Left lung (tissue), 4 donors: ENCODE measurements at regions not wholly inside any gene's neighbourhood (a gene's known extent, or its start where the extent isn't known, plus 50 kb on each side); places are given as distances from the start of the nearest gene placed in this dataset.
"Not testable (repeated sequence)": the region's sequence is repeated elsewhere in the genome, so short reads cannot be mapped to it uniquely, and the experiment has no call there.

Experiments used
- ATAC-seq: fragments of 200-7000 bp; cut with Tn5 transposase; one replicate; pipeline ENCODE4 v1.9.1; 2020; ENCODE audit warnings: moderate library complexity
- DNase-seq, 4 donors: peaks; one replicate each; pipeline ENCODE4 v3.0.0-alpha.2; 2013 to 2020
- H3K27ac ChIP-seq, 2 donors: fragments of 200-600 bp; sonication (generic) in 1 of 2; one replicate each; pipeline versions ENCODE4 v1.5.0 to v1.8.0; 2020 to 2021
- H3K27me3 ChIP-seq, 2 donors: fragments of 200-600 bp; sonication (generic) in 1 of 2; one replicate each; pipeline versions ENCODE4 v1.5.0 to v1.8.0; 2020 to 2021
- H3K36me3 ChIP-seq, 2 donors: fragments of 200-600 bp; sonication (generic) in 1 of 2; one replicate each; pipeline versions ENCODE4 v1.5.0 to v1.8.0; 2020 to 2021
- H3K4me1 ChIP-seq, 2 donors: fragments of 200-600 bp; one replicate each; pipeline ENCODE4 v1.8.0; 2021
- H3K4me3 ChIP-seq, 2 donors: fragments of 200-600 bp; sonication (generic) in 1 of 2; one replicate each; pipeline versions ENCODE4 v1.5.0 to v1.8.0; 2020 to 2021; ENCODE audit warnings: mild to moderate bottlenecking in 1 of 2
- H3K9me3 ChIP-seq, 2 donors: fragments of 200-600 bp; sonication (generic) in 1 of 2; one replicate each; pipeline versions ENCODE4 v1.5.0 to v1.8.0; 2020 to 2021
- CTCF ChIP-seq, 2 donors: fragments of 200-600 bp; sonication (generic) in 1 of 2; IDR thresholded peaks; one replicate each; pipeline versions ENCODE4 v1.5.0 to v1.8.0; 2021; ENCODE audit warnings: antibody characterized with exemption in 2 of 2
- intact Hi-C, 2 donors: fragments of 100-400 bp; cut with DNase I; formaldehyde crosslinking; loops; one replicate each; pipeline versions ENCODE4 v1.11.2 to v1.14.2; 2022
- donor health status: DM: no; HTN: yes; CAD: no.
- donor health status: DM: no; HTN: no; CAD: no.

- Histone ChIP-seq H3K4me1 (no peaks in the 10 kb centered on the region), H3K27me3 (no peaks in the 10 kb centered on the region), H3K9me3 (peaks cover 0 to 10% of the 10 kb centered on the region in 2 donors), H3K27ac (no peak overlapping the region), H3K36me3 (no peaks in the 10 kb centered on the region), H3K4me3 (no peak overlapping the region)
- DNase-seq (no peak), ATAC-seq (no peak)
- intact Hi-C loops: no loop called here
- no peak for TF ChIP-seq CTCF (IDR thresholded peaks at IDR 0.05)
These were observed 1529.8 kb downstream of the FAM181B start for GRCh38 chr11:81203876-81204275.

GRCh38 chr11:81197396-81197795 lies 1536.3 kb downstream of the FAM181B start:
- no peaks in the 10 kb centered on the region for H3K27me3 ChIP-seq
- ATAC-seq: no peak

GRCh38 chr11:81192516-81192915 lies 1541.1 kb downstream of the FAM181B start:
- no peak for TF ChIP-seq CTCF (IDR thresholded peaks at IDR 0.05)
- H3K27me3 ChIP-seq: no peaks in the 10 kb centered on the region
- H3K9me3 ChIP-seq: peaks cover 0 to 12% of the 10 kb centered on the region in 2 donors
- intact Hi-C loops: no loop called here
- H3K36me3 ChIP-seq: no peaks in the 10 kb centered on the region
- no peak overlapping the region for H3K4me3 ChIP-seq
- no peak overlapping the region for H3K27ac ChIP-seq
- DNase-seq (no peak), ATAC-seq (no peak)
- H3K4me1 ChIP-seq: no peaks in the 10 kb centered on the region

More at GRCh38 chr11:81197396-81197795, 1536.3 kb downstream of the FAM181B start:
- no peaks in the 10 kb centered on the region for H3K36me3 ChIP-seq
- no peak for TF ChIP-seq CTCF (IDR thresholded peaks at IDR 0.05)
- no peak for DNase-seq
- no peaks in the 10 kb centered on the region for H3K4me1 ChIP-seq
- H3K9me3 ChIP-seq: peaks cover 0 to 25% of the 10 kb centered on the region in 2 donors
- no peak overlapping the region for H3K4me3 ChIP-seq
- intact Hi-C loops: no loop called here
- H3K27ac ChIP-seq: no peak overlapping the region

- ATAC-seq (no peak), DNase-seq (no peak)
- H3K9me3 ChIP-seq: peaks cover 0 to 9% of the 10 kb centered on the region in 2 donors
- intact Hi-C loops: no loop called here
- no peak overlapping the region for H3K27ac ChIP-seq
- H3K4me1 ChIP-seq: no peaks in the 10 kb centered on the region
- no peaks in the 10 kb centered on the region for H3K27me3 ChIP-seq
- no peak overlapping the region for H3K4me3 ChIP-seq
- TF ChIP-seq CTCF (IDR thresholded peaks at IDR 0.05): no peak
- H3K36me3 ChIP-seq: no peaks in the 10 kb centered on the region
These were observed 1543.1 kb downstream of the FAM181B start for GRCh38 chr11:81190546-81190945.

GRCh38 chr11:81187033-81187432 lies 1546.6 kb downstream of the FAM181B start:
- peaks cover 0 to 13% of the 10 kb centered on the region in 2 donors for H3K9me3 ChIP-seq
- intact Hi-C loops, H3K27me3 ChIP-seq, DNase-seq, H3K36me3 ChIP-seq, ATAC-seq, H3K4me1 ChIP-seq, H3K27ac ChIP-seq, H3K4me3 ChIP-seq: not testable (repeated sequence)

- intact Hi-C loops: no loop called here
- no peak overlapping the region for H3K27ac ChIP-seq
- H3K36me3 ChIP-seq: no peaks in the 10 kb centered on the region
- H3K27me3 ChIP-seq: no peaks in the 10 kb centered on the region
- ATAC-seq (no peak), DNase-seq (no peak)
- H3K4me3 ChIP-seq: no peak overlapping the region
- TF ChIP-seq CTCF (IDR thresholded peaks at IDR 0.05): no peak
- H3K4me1 ChIP-seq: no peaks in the 10 kb centered on the region
- no peaks in the 10 kb centered on the region for H3K9me3 ChIP-seq
These were observed 1558.9 kb downstream of the FAM181B start for GRCh38 chr11:81174646-81175330.
